Upper lobe of right lung (tissue), 1 donor: ENCODE measurements at regions not wholly inside any gene's neighbourhood (a gene's known extent, or its start where the extent isn't known, plus 50 kb on each side); places are given as distances from the start of the nearest gene placed in this dataset.

Experiments
- ATAC-seq: fragments of 200-7000 bp; cut with Tn5 transposase; one replicate; pipeline ENCODE4 v1.9.1; 2020; ENCODE audit warnings: mild to moderate bottlenecking, moderate library complexity
- DNase-seq: peaks from one replicate; pipeline ENCODE4 v3.0.0-alpha.2; 2020
- H3K27ac ChIP-seq: fragments of 200-600 bp; one replicate; pipeline ENCODE4 v1.8.0; 2022
- H3K27me3 ChIP-seq: fragments of 200-600 bp; one replicate; pipeline ENCODE4 v1.8.0; 2022; ENCODE audit warnings: mild to moderate bottlenecking
- H3K36me3 ChIP-seq: fragments of 200-600 bp; one replicate; pipeline ENCODE4 v1.8.0; 2022
- H3K4me1 ChIP-seq: fragments of 200-600 bp; one replicate; pipeline ENCODE4 v1.8.0; 2022
- H3K4me3 ChIP-seq: fragments of 200-600 bp; one replicate; pipeline ENCODE4 v1.8.0; 2022; ENCODE audit warnings: mild to moderate bottlenecking
- H3K9me3 ChIP-seq: fragments of 200-600 bp; one replicate; pipeline ENCODE4 v1.8.0; 2022
- CTCF ChIP-seq: fragments of 200-600 bp; IDR thresholded peaks from one replicate; pipeline ENCODE4 v1.8.0; 2022; ENCODE audit warnings: antibody characterized with exemption
- intact Hi-C: fragments of 100-400 bp; cut with DNase I; formaldehyde crosslinking; loops from one replicate; pipeline ENCODE4 v1.11.0; 2022
- donor health status: DM: no; HTN: yes; CAD: no; lungs with severe emphysema.

- peaks cover 5% of the 10 kb centered on the region for H3K27me3 ChIP-seq
- no peaks in the 10 kb centered on the region for H3K36me3 ChIP-seq
- no peak for DNase-seq
- intact Hi-C loops = no loop called here
- no peaks in the 10 kb centered on the region for H3K9me3 ChIP-seq
- H3K27ac ChIP-seq = no peak overlapping the region
- peaks cover 16% of the 10 kb centered on the region for H3K4me1 ChIP-seq
- TF ChIP-seq CTCF = no peak
- no peak for ATAC-seq
- no peak overlapping the region for H3K4me3 ChIP-seq
Measured at GRCh38 chr1:101312147-101312546, 75.3 kb downstream of the S1PR1 start.

- no peak for DNase-seq
- H3K36me3 ChIP-seq = no peaks in the 10 kb centered on the region
- no peak for ATAC-seq
- no peaks in the 10 kb centered on the region for H3K9me3 ChIP-seq
- no peak overlapping the region for H3K4me3 ChIP-seq
- no peak overlapping the region for H3K27ac ChIP-seq
- intact Hi-C loops = no loop called here
- peaks cover 5% of the 10 kb centered on the region for H3K27me3 ChIP-seq
- no peak for TF ChIP-seq CTCF
- H3K4me1 ChIP-seq = peaks cover 16% of the 10 kb centered on the region
Measured at GRCh38 chr1:101313356-101313755, 76.5 kb downstream of the S1PR1 start.

- intact Hi-C loops = no loop called here
- no peak for ATAC-seq
- no peaks in the 10 kb centered on the region for H3K9me3 ChIP-seq
- H3K4me3 ChIP-seq = no peak overlapping the region
- peaks cover 5% of the 10 kb centered on the region for H3K27me3 ChIP-seq
- peaks cover 15% of the 10 kb centered on the region for H3K4me1 ChIP-seq
- H3K27ac ChIP-seq = no peak overlapping the region
- DNase-seq = no peak
- H3K36me3 ChIP-seq = no peaks in the 10 kb centered on the region
- TF ChIP-seq CTCF = no peak
Measured at GRCh38 chr1:101314244-101314643, 77.4 kb downstream of the S1PR1 start.

- H3K27ac ChIP-seq = no peak overlapping the region
- intact Hi-C loops = no loop called here
- TF ChIP-seq CTCF = no peak
- DNase-seq (no peak), ATAC-seq (no peak)
- no peaks in the 10 kb centered on the region for H3K4me1 ChIP-seq
- peaks cover under 1% of the 10 kb centered on the region for H3K27me3 ChIP-seq
- H3K36me3 ChIP-seq = no peaks in the 10 kb centered on the region
- no peak overlapping the region for H3K4me3 ChIP-seq
- H3K9me3 ChIP-seq = no peaks in the 10 kb centered on the region
Measured at GRCh38 chr1:101316256-101316655, 79.4 kb downstream of the S1PR1 start.

- TF ChIP-seq CTCF = no peak
- Histone ChIP-seq H3K27ac (no peak overlapping the region), H3K27me3 (no peaks in the 10 kb centered on the region), H3K4me1 (no peaks in the 10 kb centered on the region), H3K36me3 (no peaks in the 10 kb centered on the region), H3K9me3 (no peaks in the 10 kb centered on the region), H3K4me3 (no peak overlapping the region)
- DNase-seq = no peak
- no peak for ATAC-seq
- intact Hi-C loops = no loop called here
Measured at GRCh38 chr1:101316799-101317198, 80.0 kb downstream of the S1PR1 start.

GRCh38 chr1:101317590-101317989 lies 80.8 kb downstream of the S1PR1 start:
- Histone ChIP-seq H3K27me3 (no peaks in the 10 kb centered on the region), H3K9me3 (no peaks in the 10 kb centered on the region), H3K27ac (no peak overlapping the region), H3K4me3 (no peak overlapping the region), H3K4me1 (no peaks in the 10 kb centered on the region), H3K36me3 (no peaks in the 10 kb centered on the region)
- ATAC-seq (no peak), DNase-seq (no peak)
- intact Hi-C loops = no loop called here
- TF ChIP-seq CTCF = no peak
